GM23248 (cell line): ENCODE measurements at regions not wholly inside any gene's neighbourhood (a gene's known extent, or its start where the extent isn't known, plus 50 kb on each side); places are given as distances from the start of the nearest gene placed in this dataset.

Source experiments
- EZH2 ChIP-seq: fragments of 200-600 bp; sonication (generic); IDR thresholded peaks from 2 replicates; pipeline ENCODE4 v1.6.1; 2018; ENCODE audit warnings: antibody characterized with exemption, mild to moderate bottlenecking; ENCODE audit not compliant: insufficient read depth, poor library complexity, severe bottlenecking
- EZH2phosphoT487 ChIP-seq: fragments of 200-600 bp; sonication (generic); IDR thresholded peaks from 2 replicates; pipeline ENCODE4 v1.6.1; 2018; ENCODE audit warnings: antibody characterized with exemption, moderate library complexity, mild to moderate bottlenecking, low read depth; ENCODE audit not compliant: insufficient read depth

- TF ChIP-seq EZH2 (no peak), EZH2phosphoT487 (no peak)
These were observed 807.1 kb downstream of the KCNJ2 start for GRCh38 chr17:70976447-70976846.
